Progenitor cell of endocrine pancreas (in vitro differentiated cells): ENCODE measurements at regions not wholly inside any gene's neighbourhood (a gene's known extent, or its start where the extent isn't known, plus 50 kb on each side); places are given as distances from the start of the nearest gene placed in this dataset.

Source experiments
- DNase-seq: peaks from one replicate; pipeline ENCODE4 v3.0.0; 2021; ENCODE audit warnings: low spot score; ENCODE audit not compliant: unreplicated experiment
- H3K27ac Mint-ChIP-seq: 2 replicates; pipeline ENCODE4 v1.8.0; 2021; ENCODE audit warnings: mild to moderate bottlenecking, moderate library complexity, mixed read lengths
- H3K27me3 Mint-ChIP-seq: 2 replicates; pipeline ENCODE4 v1.8.0; 2021; ENCODE audit warnings: mixed read lengths
- H3K36me3 Mint-ChIP-seq: 2 replicates; pipeline ENCODE4 v1.8.0; 2022; ENCODE audit warnings: mixed read lengths; ENCODE audit not compliant: insufficient read depth
- H3K4me1 Mint-ChIP-seq: 2 replicates; pipeline ENCODE4 v1.8.0; 2021; ENCODE audit warnings: low read depth, mixed read lengths
- H3K4me3 Mint-ChIP-seq: 2 replicates; pipeline ENCODE4 v1.8.0; 2021; ENCODE audit warnings: low read depth, mild to moderate bottlenecking, moderate library complexity, mixed read lengths
- H3K9me3 Mint-ChIP-seq: 2 replicates; pipeline ENCODE4 v1.8.0; 2021; ENCODE audit warnings: low read depth, mixed read lengths
- TF ChIP-seq, protein P1 (sequence below): fragments of 200-600 bp; sonication (generic); IDR thresholded peaks from one replicate; pipeline ENCODE4 v1.5.0; 2021; ENCODE audit warnings: antibody characterized with exemption, mild to moderate bottlenecking; ENCODE audit not compliant: unreplicated experiment

- H3K27me3 Mint-ChIP-seq: peaks cover 16% of the 10 kb centered on the region
Measured at GRCh38 chr1:217315346-217315745, 315.5 kb downstream of the GPATCH2 start.

DNA sequence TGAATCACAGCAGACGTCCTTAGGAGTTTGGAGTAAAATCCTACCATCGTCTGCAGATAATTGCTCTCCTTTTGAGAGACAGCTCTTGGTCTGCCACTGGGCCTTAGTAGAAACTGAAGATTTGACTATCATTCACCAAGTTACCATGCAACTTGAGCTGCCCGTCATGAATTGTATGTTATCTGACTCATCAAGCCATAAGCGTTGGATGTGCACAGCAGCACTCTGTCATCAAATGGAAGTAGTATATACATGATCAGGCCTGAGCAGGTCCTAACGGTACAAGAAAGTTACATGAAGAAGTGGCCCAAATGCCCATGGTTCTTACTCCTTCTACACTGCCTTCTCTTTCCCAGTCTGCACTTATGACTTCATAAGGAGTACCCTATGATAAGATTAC is 317.8 kb downstream of the GPATCH2 start:
- Mint-ChIP-seq H3K27me3 (peaks cover 9% of the 10 kb centered on the region), H3K4me3 (no peak overlapping the region), H3K36me3 (no peaks in the 10 kb centered on the region), H3K4me1 (no peaks in the 10 kb centered on the region), H3K9me3 (no peaks in the 10 kb centered on the region), H3K27ac (no peak overlapping the region)
- TF ChIP-seq, protein P1, sequence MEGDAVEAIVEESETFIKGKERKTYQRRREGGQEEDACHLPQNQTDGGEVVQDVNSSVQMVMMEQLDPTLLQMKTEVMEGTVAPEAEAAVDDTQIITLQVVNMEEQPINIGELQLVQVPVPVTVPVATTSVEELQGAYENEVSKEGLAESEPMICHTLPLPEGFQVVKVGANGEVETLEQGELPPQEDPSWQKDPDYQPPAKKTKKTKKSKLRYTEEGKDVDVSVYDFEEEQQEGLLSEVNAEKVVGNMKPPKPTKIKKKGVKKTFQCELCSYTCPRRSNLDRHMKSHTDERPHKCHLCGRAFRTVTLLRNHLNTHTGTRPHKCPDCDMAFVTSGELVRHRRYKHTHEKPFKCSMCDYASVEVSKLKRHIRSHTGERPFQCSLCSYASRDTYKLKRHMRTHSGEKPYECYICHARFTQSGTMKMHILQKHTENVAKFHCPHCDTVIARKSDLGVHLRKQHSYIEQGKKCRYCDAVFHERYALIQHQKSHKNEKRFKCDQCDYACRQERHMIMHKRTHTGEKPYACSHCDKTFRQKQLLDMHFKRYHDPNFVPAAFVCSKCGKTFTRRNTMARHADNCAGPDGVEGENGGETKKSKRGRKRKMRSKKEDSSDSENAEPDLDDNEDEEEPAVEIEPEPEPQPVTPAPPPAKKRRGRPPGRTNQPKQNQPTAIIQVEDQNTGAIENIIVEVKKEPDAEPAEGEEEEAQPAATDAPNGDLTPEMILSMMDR: no peak
- DNase-seq: no peak

More at GRCh38 chr1:217315346-217315745, 315.5 kb downstream of the GPATCH2 start:
- Mint-ChIP-seq H3K27ac (no peak overlapping the region), H3K9me3 (no peaks in the 10 kb centered on the region), H3K4me3 (no peak overlapping the region), H3K4me1 (peaks cover 1% of the 10 kb centered on the region), H3K36me3 (no peaks in the 10 kb centered on the region)
- TF ChIP-seq, protein P1: no peak
- no peak for DNase-seq

DNA sequence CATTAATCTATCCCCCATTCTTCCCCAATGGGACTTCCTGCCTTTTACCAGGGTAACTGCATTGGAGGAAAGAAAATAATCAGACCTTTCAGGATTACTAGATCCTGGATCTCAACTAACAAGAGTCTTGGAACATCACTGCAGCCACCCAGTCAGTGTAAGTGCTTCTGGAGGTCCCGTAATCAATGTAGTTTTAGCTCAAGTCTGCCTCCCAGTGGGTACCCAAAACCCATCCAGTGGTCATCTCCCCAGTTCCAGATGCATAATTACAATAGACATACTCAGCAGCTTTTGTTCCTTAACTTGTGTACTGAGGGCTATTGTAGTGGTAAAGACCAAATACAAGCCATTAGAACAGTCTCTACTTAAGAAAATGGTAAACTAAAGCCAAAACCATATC is 319.1 kb downstream of the GPATCH2 start:
- Mint-ChIP-seq H3K4me3 (no peak overlapping the region), H3K9me3 (no peaks in the 10 kb centered on the region), H3K36me3 (no peaks in the 10 kb centered on the region), H3K27me3 (peaks cover 11% of the 10 kb centered on the region), H3K27ac (no peak overlapping the region), H3K4me1 (no peaks in the 10 kb centered on the region)
- DNase-seq: no peak
- TF ChIP-seq, protein P1: peak; percentile 25

- no peaks in the 10 kb centered on the region for H3K36me3 Mint-ChIP-seq
- H3K27me3 Mint-ChIP-seq: peaks cover 11% of the 10 kb centered on the region
- no peak overlapping the region for H3K27ac Mint-ChIP-seq
Measured at GRCh38 chr1:217311269-217311668, 319.6 kb downstream of the GPATCH2 start.

DNA sequence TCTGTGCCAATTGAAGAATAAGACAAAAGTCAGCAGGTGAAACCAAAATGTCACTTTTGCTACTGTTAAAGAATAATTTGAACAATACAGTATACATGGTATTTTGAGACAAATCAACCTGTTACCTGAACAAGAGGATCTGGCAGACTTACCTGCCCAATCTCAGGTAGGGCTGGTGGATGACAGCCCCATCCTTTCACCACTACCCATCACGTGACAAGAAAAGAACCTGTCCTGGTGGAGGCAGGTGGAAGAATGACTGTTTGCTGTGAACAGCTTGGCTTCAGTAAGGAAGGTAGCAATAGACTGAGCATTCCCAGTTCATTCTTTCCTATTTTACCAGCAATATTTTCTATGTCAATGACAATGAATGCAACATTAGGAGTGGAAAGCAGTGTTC is 349.6 kb downstream of the GPATCH2 start:
- Mint-ChIP-seq H3K27ac (no peak overlapping the region), H3K9me3 (peaks cover 3% of the 10 kb centered on the region), H3K4me3 (no peak overlapping the region), H3K36me3 (no peaks in the 10 kb centered on the region), H3K4me1 (no peaks in the 10 kb centered on the region), H3K27me3 (peaks cover 74% of the 10 kb centered on the region)
- no peak for DNase-seq
- TF ChIP-seq, protein P1: no peak

More at GRCh38 chr1:217311269-217311668, 319.6 kb downstream of the GPATCH2 start:
- TF ChIP-seq, protein P1: no peak
- Mint-ChIP-seq H3K4me1 (no peaks in the 10 kb centered on the region), H3K9me3 (no peaks in the 10 kb centered on the region), H3K4me3 (no peak overlapping the region)
- DNase-seq: no peak
